Astrocyte of the cerebellum (primary cell): ENCODE measurements at regions not wholly inside any gene's neighbourhood (a gene's known extent, or its start where the extent isn't known, plus 50 kb on each side); places are given as distances from the start of the nearest gene placed in this dataset.

Experiments used
- DNase-seq: peaks from one replicate; pipeline ENCODE4 v3.0.0-alpha.2; 2011; ENCODE audit warnings: low read depth
- H3K4me3 ChIP-seq: 2 replicates; pipeline ENCODE4 v1.5.1; 2011; ENCODE audit warnings: mild to moderate bottlenecking, low read depth, low read length, moderate library complexity
- in situ Hi-C: cut with HindIII; loops from 2 replicates; pipeline ENCODE4 v1.10.0; 2017; ENCODE audit warnings: low sequenced_read_pairs
- TF ChIP-seq, protein P1 (sequence below): IDR thresholded peaks from 2 replicates; pipeline ENCODE4 v1.5.1; 2012; ENCODE audit warnings: low read length, low read depth, moderate library complexity, mild to moderate bottlenecking; ENCODE audit errors: missing control alignments

DNA sequence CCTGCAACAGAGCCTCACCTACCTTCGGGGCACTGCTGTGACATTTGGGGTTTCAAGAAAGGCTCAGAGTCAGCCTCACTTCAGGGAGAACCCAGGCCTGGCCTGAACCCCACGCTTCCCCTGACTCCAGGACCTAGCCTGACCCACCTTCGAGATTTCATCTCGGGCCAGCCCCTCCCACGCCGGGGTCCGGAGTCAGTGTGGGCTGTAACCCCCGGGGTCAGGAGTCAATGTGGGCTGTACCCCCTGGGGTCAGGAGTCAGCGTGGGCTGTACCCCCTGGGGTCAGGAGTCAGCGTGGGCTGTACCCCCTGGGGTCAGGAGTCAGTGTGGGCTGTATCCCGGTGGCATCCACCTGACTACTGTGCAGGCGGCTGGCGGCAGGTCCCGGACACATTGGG lies 183.0 kb upstream of the RAB4A start:
- TF ChIP-seq, protein P1, sequence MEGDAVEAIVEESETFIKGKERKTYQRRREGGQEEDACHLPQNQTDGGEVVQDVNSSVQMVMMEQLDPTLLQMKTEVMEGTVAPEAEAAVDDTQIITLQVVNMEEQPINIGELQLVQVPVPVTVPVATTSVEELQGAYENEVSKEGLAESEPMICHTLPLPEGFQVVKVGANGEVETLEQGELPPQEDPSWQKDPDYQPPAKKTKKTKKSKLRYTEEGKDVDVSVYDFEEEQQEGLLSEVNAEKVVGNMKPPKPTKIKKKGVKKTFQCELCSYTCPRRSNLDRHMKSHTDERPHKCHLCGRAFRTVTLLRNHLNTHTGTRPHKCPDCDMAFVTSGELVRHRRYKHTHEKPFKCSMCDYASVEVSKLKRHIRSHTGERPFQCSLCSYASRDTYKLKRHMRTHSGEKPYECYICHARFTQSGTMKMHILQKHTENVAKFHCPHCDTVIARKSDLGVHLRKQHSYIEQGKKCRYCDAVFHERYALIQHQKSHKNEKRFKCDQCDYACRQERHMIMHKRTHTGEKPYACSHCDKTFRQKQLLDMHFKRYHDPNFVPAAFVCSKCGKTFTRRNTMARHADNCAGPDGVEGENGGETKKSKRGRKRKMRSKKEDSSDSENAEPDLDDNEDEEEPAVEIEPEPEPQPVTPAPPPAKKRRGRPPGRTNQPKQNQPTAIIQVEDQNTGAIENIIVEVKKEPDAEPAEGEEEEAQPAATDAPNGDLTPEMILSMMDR: no peak
- no peak for DNase-seq
- H3K4me3 ChIP-seq: no peak overlapping the region
- in situ Hi-C loops: no loop called here

DNA sequence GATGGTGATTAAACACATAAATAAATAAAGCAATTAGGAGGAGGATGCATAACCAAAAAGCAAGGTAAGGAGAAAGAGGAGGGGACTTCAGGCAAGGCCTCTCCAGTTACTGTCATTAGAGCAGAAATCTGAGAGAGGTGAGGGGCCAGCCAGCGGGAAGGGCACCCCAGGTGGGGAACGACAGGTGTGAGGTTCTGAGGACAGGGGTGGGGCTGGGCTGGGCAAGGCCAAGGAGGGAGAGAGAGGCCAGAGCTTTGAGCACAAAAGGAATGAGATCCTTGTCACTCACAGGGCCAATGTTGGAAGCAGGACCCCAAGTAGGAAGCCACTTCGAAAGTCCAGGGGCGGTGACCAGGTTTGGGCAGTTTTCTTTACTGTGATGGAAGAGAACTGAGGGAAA lies 182.2 kb upstream of the RAB4A start:
- TF ChIP-seq, protein P1: no peak
- no peak for DNase-seq
- in situ Hi-C loops: no loop called here
- no peak overlapping the region for H3K4me3 ChIP-seq

DNA sequence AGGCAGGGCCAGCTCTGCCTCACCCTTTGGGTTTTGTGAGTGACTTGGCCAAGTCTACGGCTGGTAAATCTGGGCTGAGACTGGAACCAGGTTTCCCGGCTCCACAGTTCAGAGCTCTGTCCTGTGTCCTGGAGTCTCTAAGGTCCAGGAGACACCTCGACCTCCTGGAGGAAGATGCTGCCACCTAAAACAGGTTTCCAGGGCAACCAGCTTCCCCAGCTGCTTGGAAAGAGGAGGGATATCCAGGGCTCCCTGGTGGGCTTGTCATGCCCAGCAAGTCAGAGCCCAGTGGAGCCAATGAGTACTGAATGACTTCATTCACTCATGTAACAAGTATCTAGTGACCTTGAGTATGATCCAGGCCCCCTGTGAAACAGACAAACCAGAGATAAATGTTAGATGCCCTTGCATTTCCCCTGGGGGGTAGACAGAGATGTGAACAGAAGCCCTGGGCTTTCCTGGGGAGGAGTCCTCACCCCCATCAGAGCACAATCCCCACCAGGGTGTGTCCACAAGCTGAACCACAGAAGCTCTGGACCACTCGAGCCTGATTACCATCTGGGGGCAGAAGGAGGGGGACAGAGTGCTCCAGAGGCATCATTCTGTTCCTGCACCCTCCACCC lies 181.2 kb upstream of the RAB4A start:
- in situ Hi-C loops: no loop called here
- no peak overlapping the region for H3K4me3 ChIP-seq
- no peak for DNase-seq
- TF ChIP-seq, protein P1: no peak

DNA sequence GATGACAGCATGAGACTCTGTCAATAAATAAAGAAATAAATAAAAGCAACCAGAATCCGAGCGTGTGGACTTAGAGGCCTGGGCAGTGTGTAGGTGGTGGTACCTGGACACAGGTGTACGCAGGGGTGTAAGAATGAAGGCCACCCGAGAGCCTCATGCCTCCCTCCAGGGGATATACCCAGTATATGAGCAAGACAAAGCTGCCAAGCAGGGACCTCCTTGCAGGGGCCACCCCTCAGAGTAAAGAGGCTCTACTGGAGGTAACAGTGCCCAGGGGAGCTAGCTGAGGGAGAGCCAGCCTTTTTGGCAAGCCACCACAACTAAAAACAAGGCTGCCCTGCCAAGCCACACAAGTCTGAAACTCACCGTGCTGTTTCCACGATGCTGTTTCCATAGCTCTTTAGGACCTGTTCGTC lies 179.2 kb upstream of the RAB4A start:
- in situ Hi-C loops: no loop called here
- TF ChIP-seq, protein P1: no peak
- H3K4me3 ChIP-seq: no peak overlapping the region
- DNase-seq: no peak

DNA sequence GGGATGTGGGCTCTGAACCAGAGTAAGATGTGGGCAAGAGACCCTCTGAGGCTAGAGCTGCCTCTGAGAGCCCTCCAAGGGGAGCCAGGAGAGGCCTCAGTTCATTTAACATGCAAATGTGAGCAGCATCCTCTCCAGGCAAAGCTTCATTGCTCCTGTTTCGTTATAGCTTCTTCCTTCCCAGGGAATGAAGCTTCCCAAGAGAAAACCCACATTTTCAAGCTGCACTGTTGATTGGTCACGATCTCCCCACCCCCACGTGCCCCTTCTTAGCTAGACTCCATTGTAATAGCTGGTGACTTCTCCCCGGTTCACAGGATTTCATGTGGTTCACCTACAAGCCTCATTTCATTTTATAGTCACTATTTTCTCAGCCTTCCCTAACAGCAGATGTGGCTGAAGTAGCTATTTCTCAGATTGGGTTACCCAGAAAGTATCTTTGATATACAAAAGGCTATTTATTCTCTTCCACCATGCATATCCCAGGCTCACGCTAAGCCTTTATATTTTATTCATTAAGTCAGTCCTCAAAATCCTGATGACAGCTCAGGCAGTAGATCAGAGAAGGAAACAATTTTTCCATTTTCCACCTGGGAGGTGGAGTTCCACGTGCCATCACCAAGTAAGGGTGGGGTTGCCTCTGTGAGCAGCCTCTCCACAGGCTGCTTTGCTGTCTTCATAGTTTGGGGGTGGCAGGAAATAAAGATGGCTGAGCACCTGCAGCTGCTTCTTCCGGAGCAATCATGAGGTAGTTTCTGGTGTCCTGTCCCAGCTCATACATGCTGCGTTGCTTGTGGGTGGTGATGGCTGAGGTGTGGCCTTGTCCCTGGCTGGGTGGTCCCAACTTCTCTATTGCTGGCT lies 178.3 kb upstream of the RAB4A start:
- H3K4me3 ChIP-seq: no peak overlapping the region
- DNase-seq: no peak
- TF ChIP-seq, protein P1: no peak
- in situ Hi-C loops: no loop called here

DNA sequence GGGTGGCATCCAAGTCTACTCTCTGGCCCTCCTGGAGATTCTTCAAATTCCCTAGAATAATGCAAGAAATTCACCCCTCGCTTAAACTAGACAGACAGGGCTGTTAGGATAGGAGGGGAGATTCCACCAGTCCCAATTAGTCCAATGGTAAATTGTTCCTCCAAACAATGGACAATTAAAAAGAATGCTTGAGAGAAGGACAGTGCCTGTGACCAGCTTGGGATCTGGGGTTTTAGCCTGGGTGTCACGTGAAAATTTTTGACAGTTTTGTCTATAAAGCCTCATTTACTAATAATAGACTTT lies 177.7 kb upstream of the RAB4A start:
- in situ Hi-C loops: no loop called here
- H3K4me3 ChIP-seq: no peak overlapping the region
- TF ChIP-seq, protein P1: no peak
- DNase-seq: no peak
